ENCODE measurements at regions not wholly inside any gene's neighbourhood (a gene's known extent, or its start where the extent isn't known, plus 50 kb on each side); places are given as distances from the start of the nearest gene placed in this dataset.
"Not testable (repeated sequence)": the region's sequence is repeated elsewhere in the genome, so short reads cannot be mapped to it uniquely, and the experiment has no call there.

DNA sequence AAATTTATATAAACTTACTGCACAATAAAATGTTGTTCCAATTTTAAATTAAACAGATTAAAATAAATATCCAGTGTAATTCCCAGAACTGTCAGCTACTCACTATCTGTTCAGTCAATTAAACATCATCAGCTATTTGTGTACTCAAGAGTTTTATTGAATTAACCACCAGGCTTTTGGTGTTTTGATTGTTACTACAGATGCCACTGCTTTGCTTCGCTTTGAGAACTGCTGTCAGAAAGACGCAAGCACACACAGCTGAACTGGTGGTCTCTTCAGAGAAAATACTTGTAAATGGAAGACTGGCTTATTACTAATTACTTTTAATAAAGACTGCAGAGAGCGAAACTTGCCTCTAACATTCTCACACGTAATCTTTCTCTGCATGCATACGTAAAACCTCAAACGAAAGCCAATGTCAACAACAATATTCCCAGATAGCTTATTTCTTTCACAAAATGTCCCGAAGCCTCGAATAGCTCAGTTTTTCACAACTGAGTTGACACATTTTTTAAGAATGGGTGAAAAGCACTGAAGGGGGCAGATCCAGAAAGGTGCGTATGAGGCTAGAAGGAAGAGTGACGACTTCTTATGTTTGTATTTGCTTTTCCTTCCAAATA, 259.6 kb upstream of the RPS23 start (continued):
- TF ChIP-seq, protein P1, sequence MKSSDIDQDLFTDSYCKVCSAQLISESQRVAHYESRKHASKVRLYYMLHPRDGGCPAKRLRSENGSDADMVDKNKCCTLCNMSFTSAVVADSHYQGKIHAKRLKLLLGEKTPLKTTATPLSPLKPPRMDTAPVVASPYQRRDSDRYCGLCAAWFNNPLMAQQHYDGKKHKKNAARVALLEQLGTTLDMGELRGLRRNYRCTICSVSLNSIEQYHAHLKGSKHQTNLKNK (CRISPR knock-in tag; IDR thresholded peaks at IDR 0.05) = no peak
- TF ChIP-seq CTCF (IDR thresholded peaks at IDR 0.05) = no peak
- no peak for TF ChIP-seq FOXP4 (CRISPR knock-in tag; IDR thresholded peaks at IDR 0.05)
- TF ChIP-seq HMGA2 (CRISPR knock-in tag; IDR thresholded peaks at IDR 0.05) = no peak
- TF ChIP-seq, protein P2, sequence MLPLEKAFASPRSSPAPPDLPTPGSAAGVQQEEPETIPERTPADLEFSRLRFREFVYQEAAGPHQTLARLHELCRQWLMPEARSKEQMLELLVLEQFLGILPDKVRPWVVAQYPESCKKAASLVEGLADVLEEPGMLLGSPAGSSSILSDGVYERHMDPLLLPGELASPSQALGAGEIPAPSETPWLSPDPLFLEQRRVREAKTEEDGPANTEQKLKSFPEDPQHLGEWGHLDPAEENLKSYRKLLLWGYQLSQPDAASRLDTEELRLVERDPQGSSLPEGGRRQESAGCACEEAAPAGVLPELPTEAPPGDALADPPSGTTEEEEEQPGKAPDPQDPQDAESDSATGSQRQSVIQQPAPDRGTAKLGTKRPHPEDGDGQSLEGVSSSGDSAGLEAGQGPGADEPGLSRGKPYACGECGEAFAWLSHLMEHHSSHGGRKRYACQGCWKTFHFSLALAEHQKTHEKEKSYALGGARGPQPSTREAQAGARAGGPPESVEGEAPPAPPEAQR (CRISPR knock-in tag; IDR thresholded peaks at IDR 0.05) = no peak
- TF ChIP-seq ESRRA (CRISPR knock-in tag; IDR thresholded peaks at IDR 0.05; ENCODE audit: borderline replicate concordance) = no peak
- TF ChIP-seq PREB (CRISPR knock-in tag; IDR thresholded peaks at IDR 0.05; ENCODE audit: borderline replicate concordance) = no peak
- no peak for TF ChIP-seq CREB1 (CRISPR knock-in tag; IDR thresholded peaks at IDR 0.05)
- TF ChIP-seq SOX15 (CRISPR knock-in tag; IDR thresholded peaks at IDR 0.05) = no peak
- no peak for TF ChIP-seq MAX (CRISPR knock-in tag; IDR thresholded peaks at IDR 0.05)

DNA sequence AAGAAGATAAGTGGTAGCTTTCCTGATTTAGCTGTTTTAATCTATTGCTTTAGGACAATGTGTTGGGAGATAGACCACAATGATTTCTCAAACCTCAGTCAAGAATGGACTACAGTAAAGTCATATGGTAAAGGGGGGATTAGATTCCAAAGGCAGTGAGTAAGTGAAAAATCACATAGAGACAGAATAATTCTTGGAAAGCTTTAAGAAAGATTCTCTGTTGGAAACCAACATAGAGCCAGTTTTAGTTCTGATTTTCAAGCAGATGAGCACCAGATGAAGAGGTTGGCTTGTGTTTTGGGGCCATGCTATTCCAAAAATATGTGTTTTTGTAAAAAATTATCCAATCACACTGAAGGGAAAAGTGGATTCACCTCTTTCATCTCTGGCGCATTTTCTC, 256.8 kb upstream of the RPS23 start:
- Mint-ChIP-seq H3K9me3 (peaks cover 56% of the 10 kb centered on the region), H3K36me3 (peaks cover 37% of the 10 kb centered on the region), H3K4me3 (no peak overlapping the region), H3K4me1 (no peaks in the 10 kb centered on the region), H3K27ac (no peak overlapping the region), H3K27me3 (ENCODE audit: low read depth) (peaks cover 5% of the 10 kb centered on the region; the same call in 1 of the 2 replicates)
- TF ChIP-seq NR2C2 (CRISPR knock-in tag; IDR thresholded peaks at IDR 0.05) (no peak), FOXK1 (CRISPR knock-in tag; IDR thresholded peaks at IDR 0.05) (no peak), NFYB (CRISPR knock-in tag; conservative IDR thresholded peaks at IDR 0.05; ENCODE audit: low read depth) (no peak), ZNF423 (CRISPR knock-in tag; IDR thresholded peaks at IDR 0.05) (no peak), ERG (CRISPR knock-in tag; IDR thresholded peaks at IDR 0.05) (no peak)
- DNase-seq (ENCODE audit: low spot score) (no peak), ATAC-seq (no peak)
- ChIA-PET POLR2A (no interaction called here), CTCF (no interaction called here)

- peaks cover 41% of the 10 kb centered on the region for H3K36me3 Mint-ChIP-seq
These were observed 253.9 kb upstream of the RPS23 start for GRCh38 chr5:82532075-82532474.

More at GRCh38 chr5:82532075-82532474, 253.9 kb upstream of the RPS23 start:
- H3K27me3 Mint-ChIP-seq (ENCODE audit: low read depth); H3K4me3 Mint-ChIP-seq; H3K4me1 Mint-ChIP-seq; H3K27ac Mint-ChIP-seq; ATAC-seq; DNase-seq (ENCODE audit: low spot score); CTCF ChIA-PET; POLR2A ChIA-PET: not testable (repeated sequence)
- peaks cover 72% of the 10 kb centered on the region for H3K9me3 Mint-ChIP-seq
